Activated naive CD4-positive, alpha-beta T cell treated with anti-CD3 and anti-CD28 coated beads, Interleukin-2, amount 10 ng/mL, durations not matched to agents 7 days and 5 days (primary cell): ENCODE measurements at regions not wholly inside any gene's neighbourhood (a gene's known extent, or its start where the extent isn't known, plus 50 kb on each side); places are given as distances from the start of the nearest gene placed in this dataset.
"Not testable (repeated sequence)": the region's sequence is repeated elsewhere in the genome, so short reads cannot be mapped to it uniquely, and the experiment has no call there.

Experiments used
- CTCF ChIA-PET: fragments of 350-600 bp; sonication (Branson Sonifier 250); formaldehyde crosslinking; loops from one replicate; lab custom pipeline; 2021; ENCODE audit warnings: antibody characterized with exemption; lab: Charles Lee
- DNase-seq: peaks from one replicate; pipeline ENCODE4 v3.0.0-alpha.2; 2020
- H3K27ac Mint-ChIP-seq: one replicate; pipeline ENCODE4 v1.8.0; 2021; ENCODE audit warnings: mild to moderate bottlenecking, moderate library complexity, mixed read lengths
- H3K27me3 Mint-ChIP-seq: one replicate; pipeline ENCODE4 v1.8.0; 2021; ENCODE audit warnings: mild to moderate bottlenecking, mixed read lengths
- H3K36me3 Mint-ChIP-seq: one replicate; pipeline ENCODE4 v1.8.0; 2021; ENCODE audit warnings: mixed read lengths
- H3K4me1 Mint-ChIP-seq: one replicate; pipeline ENCODE4 v1.8.0; 2021; ENCODE audit warnings: mixed read lengths
- H3K4me3 Mint-ChIP-seq: one replicate; pipeline ENCODE4 v1.8.0; 2021; ENCODE audit warnings: mild to moderate bottlenecking, moderate library complexity, mixed read lengths
- H3K9me3 Mint-ChIP-seq: one replicate; pipeline ENCODE4 v1.8.0; 2021; ENCODE audit warnings: mixed read lengths

DNA sequence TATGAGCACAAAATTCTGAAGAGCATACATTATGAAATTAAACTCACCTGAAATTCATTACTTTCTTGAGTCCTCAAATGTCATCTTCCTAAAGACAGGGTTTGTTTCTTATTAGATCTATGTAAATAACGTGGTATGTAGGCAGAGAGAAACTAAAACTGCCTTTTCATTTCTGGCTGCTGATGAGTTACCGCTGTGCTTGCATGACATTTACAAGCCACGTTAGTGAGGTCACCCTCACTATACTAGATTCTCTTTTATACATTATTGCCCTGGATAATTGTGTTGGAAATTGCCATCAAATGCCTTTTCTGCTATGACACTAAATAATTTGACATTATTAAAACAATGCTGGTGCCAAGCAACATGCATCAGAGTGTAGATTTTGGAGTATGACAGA, 748.3 kb upstream of the ANO3 start:
- no peak overlapping the region for H3K27ac Mint-ChIP-seq
- DNase-seq = no peak
- H3K4me3 Mint-ChIP-seq = no peak overlapping the region
- H3K4me1 Mint-ChIP-seq = no peaks in the 10 kb centered on the region
- peaks cover 19% of the 10 kb centered on the region for H3K9me3 Mint-ChIP-seq
- CTCF ChIA-PET = no interaction called here
- no peaks in the 10 kb centered on the region for H3K36me3 Mint-ChIP-seq
- no peaks in the 10 kb centered on the region for H3K27me3 Mint-ChIP-seq

DNA sequence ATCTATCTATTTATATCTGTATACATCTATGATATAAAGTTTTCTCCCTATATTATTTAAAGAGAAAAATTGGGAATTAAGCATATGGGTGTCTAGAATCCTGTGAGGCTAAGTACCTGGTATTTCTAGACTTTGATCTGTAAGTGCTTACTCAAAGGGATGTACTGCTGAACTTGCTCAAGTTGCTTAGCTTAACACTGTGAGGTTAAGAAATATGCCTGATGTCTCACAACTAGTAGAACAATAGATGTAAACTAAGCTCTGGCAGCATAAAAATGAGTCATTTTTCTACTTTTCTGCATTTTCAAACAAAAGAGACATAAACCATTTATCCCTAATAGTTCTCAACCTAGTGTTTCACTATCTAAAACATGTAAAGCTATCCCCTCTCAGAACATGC, 744.4 kb upstream of the ANO3 start:
- H3K4me3 Mint-ChIP-seq = no peak overlapping the region
- H3K36me3 Mint-ChIP-seq = no peaks in the 10 kb centered on the region
- no peak overlapping the region for H3K27ac Mint-ChIP-seq
- DNase-seq = no peak
- no peaks in the 10 kb centered on the region for H3K4me1 Mint-ChIP-seq
- H3K27me3 Mint-ChIP-seq = no peaks in the 10 kb centered on the region
- peaks cover 23% of the 10 kb centered on the region for H3K9me3 Mint-ChIP-seq
- CTCF ChIA-PET = no interaction called here

DNA sequence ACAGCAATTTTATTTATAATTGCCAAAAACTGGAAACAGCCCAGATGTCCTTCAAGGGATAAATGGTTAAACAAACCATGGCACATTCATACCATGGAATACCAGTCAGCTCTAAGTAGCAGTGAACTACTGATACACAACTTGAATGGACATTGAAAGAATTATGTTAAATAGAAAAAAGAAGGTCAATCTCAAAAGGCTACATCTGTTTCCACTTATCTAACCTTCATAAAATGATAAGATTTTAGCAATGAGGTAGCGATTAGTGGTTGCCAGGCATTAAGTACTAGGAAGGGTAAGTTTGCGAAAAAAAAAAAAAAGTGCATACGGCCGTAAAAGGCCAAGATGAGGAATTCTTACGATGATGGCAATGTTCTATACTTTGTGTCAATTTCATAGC, 738.7 kb upstream of the ANO3 start:
- no peaks in the 10 kb centered on the region for H3K4me1 Mint-ChIP-seq
- no peak overlapping the region for H3K4me3 Mint-ChIP-seq
- CTCF ChIA-PET = no interaction called here
- DNase-seq = no peak
- no peaks in the 10 kb centered on the region for H3K27me3 Mint-ChIP-seq
- peaks cover 18% of the 10 kb centered on the region for H3K9me3 Mint-ChIP-seq
- no peaks in the 10 kb centered on the region for H3K36me3 Mint-ChIP-seq
- no peak overlapping the region for H3K27ac Mint-ChIP-seq

DNA sequence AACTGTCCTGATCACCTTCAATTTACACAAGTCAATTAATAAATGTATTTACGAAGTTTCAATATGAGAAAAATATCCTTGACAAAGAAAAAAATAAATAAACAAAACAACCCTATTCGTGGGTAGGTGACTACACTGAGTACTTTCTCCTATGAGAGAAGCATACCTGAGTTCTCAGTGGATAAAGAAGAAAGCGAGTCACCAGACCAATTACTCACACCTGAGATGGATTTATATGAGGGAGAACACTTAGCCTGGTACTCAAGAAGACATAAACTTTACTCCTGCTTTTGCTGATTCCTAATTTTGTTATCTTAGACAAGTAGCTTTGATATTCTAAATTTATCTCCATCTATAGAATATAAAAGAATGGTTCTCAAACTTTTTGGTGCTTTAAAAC, 735.2 kb upstream of the ANO3 start:
- DNase-seq = no peak
- peaks cover 8% of the 10 kb centered on the region for H3K9me3 Mint-ChIP-seq
- CTCF ChIA-PET = no interaction called here

DNA sequence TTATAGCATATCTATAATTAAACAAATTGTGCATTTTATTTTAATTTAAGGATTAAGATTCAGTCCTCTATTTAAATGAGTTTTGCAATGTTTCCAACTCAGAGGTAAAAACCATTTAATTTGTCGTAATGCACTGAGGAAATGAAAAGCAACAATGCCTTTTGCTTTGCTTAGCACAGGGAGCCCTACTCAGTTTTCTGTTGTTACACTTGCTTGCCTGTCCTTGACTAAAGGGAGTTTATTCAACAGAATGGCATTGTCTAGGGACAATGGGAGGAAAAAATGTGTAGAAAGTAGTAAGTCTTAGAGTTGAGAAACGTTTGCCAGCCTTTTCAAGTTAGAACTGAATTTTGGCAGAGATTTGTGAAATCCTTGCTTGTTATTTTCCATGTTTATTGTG, 734.2 kb upstream of the ANO3 start:
- no peak for DNase-seq
- CTCF ChIA-PET = no interaction called here
- Mint-ChIP-seq H3K27ac (no peak overlapping the region), H3K9me3 (peaks cover 4% of the 10 kb centered on the region), H3K4me3 (no peak overlapping the region), H3K36me3 (no peaks in the 10 kb centered on the region), H3K27me3 (no peaks in the 10 kb centered on the region), H3K4me1 (no peaks in the 10 kb centered on the region)

More for the DNA sequence above, 735.2 kb upstream of the ANO3 start:
- Mint-ChIP-seq H3K4me3 (no peak overlapping the region), H3K27me3 (no peaks in the 10 kb centered on the region), H3K4me1 (no peaks in the 10 kb centered on the region), H3K27ac (no peak overlapping the region), H3K36me3 (no peaks in the 10 kb centered on the region)

DNA sequence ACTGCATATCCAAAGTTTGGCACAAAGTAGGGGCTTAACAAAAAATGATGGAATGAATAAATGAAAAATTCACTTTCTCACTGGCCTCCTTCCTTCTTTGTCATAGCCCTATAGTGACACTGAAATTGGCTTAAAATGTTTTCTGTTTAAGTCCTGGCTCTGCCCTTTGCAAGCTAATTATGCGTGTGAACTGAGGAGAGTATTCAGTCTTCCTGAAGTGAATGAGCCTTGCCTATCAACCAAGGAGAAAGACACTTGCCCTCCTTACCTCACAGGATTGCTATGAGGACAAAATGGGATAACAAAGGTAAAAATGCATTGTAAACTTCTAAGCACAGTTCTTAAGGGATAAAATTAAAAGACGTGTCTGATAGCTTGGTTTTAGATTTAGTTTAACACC, 729.8 kb upstream of the ANO3 start:
- Mint-ChIP-seq H3K9me3 (peaks cover 12% of the 10 kb centered on the region), H3K36me3 (no peaks in the 10 kb centered on the region), H3K27me3 (no peaks in the 10 kb centered on the region), H3K4me1 (no peaks in the 10 kb centered on the region), H3K4me3 (no peak overlapping the region), H3K27ac (no peak overlapping the region)
- CTCF ChIA-PET = no interaction called here
- no peak for DNase-seq

DNA sequence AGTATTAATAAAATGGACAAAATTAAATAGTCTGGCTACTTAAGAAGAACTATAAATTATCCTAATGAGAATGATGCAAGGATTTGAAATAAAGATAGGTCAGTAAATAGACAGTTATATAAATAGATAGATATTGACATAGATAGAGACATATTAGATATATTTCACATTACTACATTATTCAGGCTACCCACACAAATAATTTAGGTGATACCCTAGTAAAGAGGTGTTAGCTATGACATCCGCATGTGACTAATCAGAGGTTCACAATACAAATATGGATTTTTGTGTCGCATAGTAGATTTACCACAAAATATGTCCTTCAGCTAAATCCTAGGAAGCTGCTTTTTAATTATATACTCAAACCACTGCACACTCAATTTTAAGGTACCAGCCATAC, 729.0 kb upstream of the ANO3 start:
- H3K27me3 Mint-ChIP-seq = no peaks in the 10 kb centered on the region
- DNase-seq = no peak
- CTCF ChIA-PET = no interaction called here
- H3K27ac Mint-ChIP-seq = no peak overlapping the region
- H3K9me3 Mint-ChIP-seq = peaks cover 14% of the 10 kb centered on the region
- no peak overlapping the region for H3K4me3 Mint-ChIP-seq
- no peaks in the 10 kb centered on the region for H3K36me3 Mint-ChIP-seq
- H3K4me1 Mint-ChIP-seq = no peaks in the 10 kb centered on the region

- Mint-ChIP-seq H3K4me1 (no peaks in the 10 kb centered on the region), H3K9me3 (peaks cover 21% of the 10 kb centered on the region), H3K4me3 (no peak overlapping the region), H3K36me3 (no peaks in the 10 kb centered on the region), H3K27ac (no peak overlapping the region), H3K27me3 (no peaks in the 10 kb centered on the region)
- CTCF ChIA-PET = no interaction called here
- no peak for DNase-seq
Measured at GRCh38 chr11:25612806-25613205, 719.1 kb upstream of the ANO3 start.

- H3K27me3 Mint-ChIP-seq = no peaks in the 10 kb centered on the region
- H3K27ac Mint-ChIP-seq = no peak overlapping the region
- CTCF ChIA-PET = no interaction called here
- no peaks in the 10 kb centered on the region for H3K4me1 Mint-ChIP-seq
- H3K4me3 Mint-ChIP-seq = no peak overlapping the region
- no peaks in the 10 kb centered on the region for H3K36me3 Mint-ChIP-seq
- H3K9me3 Mint-ChIP-seq = peaks cover 17% of the 10 kb centered on the region
- no peak for DNase-seq
Measured at GRCh38 chr11:25613451-25613850, 718.5 kb upstream of the ANO3 start.

GRCh38 chr11:25613865-25614264, 718.1 kb upstream of the ANO3 start:
- Mint-ChIP-seq H3K9me3 (peaks cover 14% of the 10 kb centered on the region), H3K27ac (no peak overlapping the region)

GRCh38 chr11:25615069-25615468, 716.9 kb upstream of the ANO3 start:
- Mint-ChIP-seq H3K4me3 (no peak overlapping the region), H3K27ac (no peak overlapping the region), H3K9me3 (peaks cover 14% of the 10 kb centered on the region), H3K36me3 (no peaks in the 10 kb centered on the region), H3K4me1 (no peaks in the 10 kb centered on the region), H3K27me3 (no peaks in the 10 kb centered on the region)
- no peak for DNase-seq
- CTCF ChIA-PET = no interaction called here

More at GRCh38 chr11:25613865-25614264, 718.1 kb upstream of the ANO3 start:
- H3K4me1 Mint-ChIP-seq = no peaks in the 10 kb centered on the region
- H3K4me3 Mint-ChIP-seq = no peak overlapping the region
- no peak for DNase-seq
- CTCF ChIA-PET = no interaction called here
- no peaks in the 10 kb centered on the region for H3K36me3 Mint-ChIP-seq
- no peaks in the 10 kb centered on the region for H3K27me3 Mint-ChIP-seq

GRCh38 chr11:25615841-25616240, 716.1 kb upstream of the ANO3 start:
- no peaks in the 10 kb centered on the region for H3K36me3 Mint-ChIP-seq
- no peak overlapping the region for H3K27ac Mint-ChIP-seq
- no peaks in the 10 kb centered on the region for H3K27me3 Mint-ChIP-seq
- CTCF ChIA-PET = no interaction called here
- no peak overlapping the region for H3K4me3 Mint-ChIP-seq
- H3K4me1 Mint-ChIP-seq = no peaks in the 10 kb centered on the region
- H3K9me3 Mint-ChIP-seq = peaks cover 12% of the 10 kb centered on the region
- DNase-seq = no peak

DNA sequence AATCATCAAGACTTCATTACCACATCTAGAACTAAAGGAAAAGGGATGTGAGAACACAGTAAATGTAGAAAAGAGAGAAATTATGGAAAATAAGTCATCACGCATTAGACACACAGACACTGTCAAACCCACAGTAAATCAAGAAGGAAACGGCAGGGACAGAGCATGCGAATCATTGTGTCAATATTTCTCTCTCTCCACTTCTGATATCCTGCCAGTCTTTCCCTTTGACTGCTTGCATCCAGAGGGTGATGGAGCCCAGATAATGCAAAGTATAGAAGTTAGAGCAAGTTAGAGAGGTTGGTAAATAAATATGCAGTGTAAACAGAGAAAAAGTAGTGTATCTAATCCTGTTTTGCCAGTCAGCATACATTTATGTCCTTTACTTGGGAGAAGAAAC, 706.8 kb upstream of the ANO3 start:
- H3K9me3 Mint-ChIP-seq = peaks cover 11% of the 10 kb centered on the region
- H3K36me3 Mint-ChIP-seq = no peaks in the 10 kb centered on the region
- H3K27ac Mint-ChIP-seq = no peak overlapping the region
- H3K27me3 Mint-ChIP-seq = no peaks in the 10 kb centered on the region
- no peaks in the 10 kb centered on the region for H3K4me1 Mint-ChIP-seq
- no peak overlapping the region for H3K4me3 Mint-ChIP-seq
- CTCF ChIA-PET = no interaction called here
- no peak for DNase-seq

DNA sequence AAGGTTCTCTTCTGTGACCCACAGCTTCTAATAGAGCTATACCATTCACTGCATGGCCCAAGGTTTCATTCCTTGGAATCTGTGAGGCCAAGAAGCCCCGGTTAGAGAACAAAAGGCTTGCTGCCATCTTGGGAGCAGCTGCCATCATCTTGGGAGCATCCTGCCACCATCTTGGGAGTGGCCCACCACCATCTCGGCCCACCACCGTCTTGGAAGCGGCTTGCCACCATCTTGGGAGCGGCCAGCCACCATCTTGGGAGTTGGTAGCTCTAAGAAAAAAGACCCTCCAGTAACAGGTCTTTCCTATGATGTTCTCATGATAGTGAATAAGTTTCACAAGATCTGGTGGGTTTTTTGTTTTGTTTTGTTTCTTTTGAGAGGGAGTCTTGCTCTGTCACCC, 703.9 kb upstream of the ANO3 start:
- Mint-ChIP-seq H3K36me3 (no peaks in the 10 kb centered on the region), H3K4me1 (no peaks in the 10 kb centered on the region), H3K27me3 (no peaks in the 10 kb centered on the region), H3K9me3 (peaks cover 16% of the 10 kb centered on the region), H3K27ac (no peak overlapping the region), H3K4me3 (no peak overlapping the region)
- no peak for DNase-seq
- CTCF ChIA-PET = no interaction called here

GRCh38 chr11:25633230-25633629, 698.7 kb upstream of the ANO3 start:
- no peak for DNase-seq
- no peaks in the 10 kb centered on the region for H3K36me3 Mint-ChIP-seq
- no peak overlapping the region for H3K4me3 Mint-ChIP-seq
- no peaks in the 10 kb centered on the region for H3K27me3 Mint-ChIP-seq
- H3K4me1 Mint-ChIP-seq = no peaks in the 10 kb centered on the region
- H3K9me3 Mint-ChIP-seq = peaks cover 10% of the 10 kb centered on the region
- CTCF ChIA-PET = no interaction called here
- no peak overlapping the region for H3K27ac Mint-ChIP-seq

DNA sequence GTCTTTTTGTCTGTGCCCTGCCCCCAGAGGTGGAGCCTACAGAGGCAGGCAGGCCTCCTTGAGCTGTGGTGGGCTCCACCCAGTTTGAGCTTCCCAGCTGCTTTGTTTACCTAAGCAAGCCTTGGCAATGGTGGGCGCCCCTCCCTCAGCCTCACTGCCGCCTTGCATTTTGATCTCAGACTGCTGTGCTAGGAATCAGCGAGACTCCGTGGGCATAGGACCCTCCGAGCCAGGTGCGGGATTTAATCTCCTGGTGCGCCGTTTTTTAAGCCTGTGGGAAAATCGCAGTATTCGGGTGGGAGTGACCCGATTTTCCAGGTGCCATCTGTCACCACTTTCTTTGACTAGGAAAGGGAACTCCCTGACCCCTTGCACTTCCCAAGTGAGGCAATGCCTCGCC, 682.7 kb upstream of the ANO3 start:
- H3K36me3 Mint-ChIP-seq, H3K4me1 Mint-ChIP-seq, CTCF ChIA-PET, H3K4me3 Mint-ChIP-seq, H3K27me3 Mint-ChIP-seq, H3K27ac Mint-ChIP-seq, DNase-seq: not testable (repeated sequence)
- peaks cover 10% of the 10 kb centered on the region for H3K9me3 Mint-ChIP-seq
